ENCODE measurements at regions not wholly inside any gene's neighbourhood (a gene's known extent, or its start where the extent isn't known, plus 50 kb on each side); places are given as distances from the start of the nearest gene placed in this dataset.
"Not testable (repeated sequence)": the region's sequence is repeated elsewhere in the genome, so short reads cannot be mapped to it uniquely, and the experiment has no call there.

DNA sequence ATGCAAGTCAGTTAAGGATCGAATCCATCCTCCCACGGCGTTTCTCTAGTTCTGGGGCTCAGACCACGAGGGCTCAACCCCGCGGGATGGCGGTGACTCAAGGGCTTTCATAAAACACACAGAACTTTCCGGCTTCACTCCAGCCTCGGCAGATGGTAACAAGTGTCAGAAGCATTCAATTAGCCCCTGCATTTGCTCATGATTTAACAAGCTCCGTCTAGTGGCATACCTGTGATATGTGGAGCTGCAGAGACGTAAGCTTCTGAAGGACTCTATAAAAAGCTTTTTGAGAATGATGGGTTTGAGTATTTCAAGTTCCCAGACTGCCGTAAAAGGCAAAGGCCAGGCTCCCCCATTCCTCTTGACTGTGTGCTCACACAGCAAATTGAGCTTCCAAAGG is 91.3 kb upstream of the SEC14L1 start:
- CTCF ChIA-PET, result interaction anchor here (0.6 to 0.7 kb wide), 2 partner anchors 155 to 164 kb away, joined by 3 to 5 read pairs; no protein-coding TSS in a partner anchor
- ATAC-seq (no peak), DNase-seq (ENCODE audit: low spot score) (no peak)
- H3K36me3 Mint-ChIP-seq, result peaks cover 12% of the 10 kb centered on the region
- no peaks in the 10 kb centered on the region for H3K27me3 Mint-ChIP-seq (ENCODE audit: low read depth)
- POLR2A ChIA-PET, result no interaction called here
- H3K27ac Mint-ChIP-seq, result no peak overlapping the region
- H3K4me3 Mint-ChIP-seq, result no peak overlapping the region
- peaks cover 12% of the 10 kb centered on the region for H3K9me3 Mint-ChIP-seq
- H3K4me1 Mint-ChIP-seq, result 0 out of 2 replicates have a peak, but pooled peaks cover 2% of the 10 kb centered on the region
- TF ChIP-seq ZNF512 (CRISPR knock-in tag; IDR thresholded peaks at IDR 0.05; ENCODE audit: borderline replicate concordance), result no peak
- TF ChIP-seq, protein P1, sequence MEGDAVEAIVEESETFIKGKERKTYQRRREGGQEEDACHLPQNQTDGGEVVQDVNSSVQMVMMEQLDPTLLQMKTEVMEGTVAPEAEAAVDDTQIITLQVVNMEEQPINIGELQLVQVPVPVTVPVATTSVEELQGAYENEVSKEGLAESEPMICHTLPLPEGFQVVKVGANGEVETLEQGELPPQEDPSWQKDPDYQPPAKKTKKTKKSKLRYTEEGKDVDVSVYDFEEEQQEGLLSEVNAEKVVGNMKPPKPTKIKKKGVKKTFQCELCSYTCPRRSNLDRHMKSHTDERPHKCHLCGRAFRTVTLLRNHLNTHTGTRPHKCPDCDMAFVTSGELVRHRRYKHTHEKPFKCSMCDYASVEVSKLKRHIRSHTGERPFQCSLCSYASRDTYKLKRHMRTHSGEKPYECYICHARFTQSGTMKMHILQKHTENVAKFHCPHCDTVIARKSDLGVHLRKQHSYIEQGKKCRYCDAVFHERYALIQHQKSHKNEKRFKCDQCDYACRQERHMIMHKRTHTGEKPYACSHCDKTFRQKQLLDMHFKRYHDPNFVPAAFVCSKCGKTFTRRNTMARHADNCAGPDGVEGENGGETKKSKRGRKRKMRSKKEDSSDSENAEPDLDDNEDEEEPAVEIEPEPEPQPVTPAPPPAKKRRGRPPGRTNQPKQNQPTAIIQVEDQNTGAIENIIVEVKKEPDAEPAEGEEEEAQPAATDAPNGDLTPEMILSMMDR (IDR thresholded peaks at IDR 0.05), result no peak
- TF ChIP-seq ZNF423 (CRISPR knock-in tag; IDR thresholded peaks at IDR 0.05), result no peak
- TF ChIP-seq, protein P2, sequence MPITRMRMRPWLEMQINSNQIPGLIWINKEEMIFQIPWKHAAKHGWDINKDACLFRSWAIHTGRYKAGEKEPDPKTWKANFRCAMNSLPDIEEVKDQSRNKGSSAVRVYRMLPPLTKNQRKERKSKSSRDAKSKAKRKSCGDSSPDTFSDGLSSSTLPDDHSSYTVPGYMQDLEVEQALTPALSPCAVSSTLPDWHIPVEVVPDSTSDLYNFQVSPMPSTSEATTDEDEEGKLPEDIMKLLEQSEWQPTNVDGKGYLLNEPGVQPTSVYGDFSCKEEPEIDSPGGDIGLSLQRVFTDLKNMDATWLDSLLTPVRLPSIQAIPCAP (CRISPR knock-in tag; IDR thresholded peaks at IDR 0.05), result no peak
- TF ChIP-seq ZNF396 (CRISPR knock-in tag; IDR thresholded peaks at IDR 0.05; ENCODE audit: borderline replicate concordance), result no peak
- TF ChIP-seq NR1H2 (CRISPR knock-in tag; IDR thresholded peaks at IDR 0.05), result no peak
- TF ChIP-seq ZBTB21 (CRISPR knock-in tag; IDR thresholded peaks at IDR 0.05; ENCODE audit: borderline replicate concordance), result no peak
- no peak for TF ChIP-seq CREM (CRISPR knock-in tag; IDR thresholded peaks at IDR 0.05)
- no peak for TF ChIP-seq NR3C1 (CRISPR knock-in tag; conservative IDR thresholded peaks at IDR 0.05; ENCODE audit: low read depth)
- TF ChIP-seq HMGA2 (CRISPR knock-in tag; IDR thresholded peaks at IDR 0.05), result no peak
- no peak for TF ChIP-seq SMAD4 (CRISPR knock-in tag; IDR thresholded peaks at IDR 0.05)
- TF ChIP-seq TP53 (CRISPR knock-in tag; IDR thresholded peaks at IDR 0.05), result no peak
- no peak for TF ChIP-seq CBFB (CRISPR knock-in tag; IDR thresholded peaks at IDR 0.05; ENCODE audit: low read depth)
- TF ChIP-seq GTF2I (CRISPR knock-in tag; conservative IDR thresholded peaks at IDR 0.05), result no peak
- no peak for TF ChIP-seq NFYB (CRISPR knock-in tag; conservative IDR thresholded peaks at IDR 0.05; ENCODE audit: low read depth)
- TF ChIP-seq ATF6 (CRISPR knock-in tag; IDR thresholded peaks at IDR 0.05), result no peak
- TF ChIP-seq, protein P3, sequence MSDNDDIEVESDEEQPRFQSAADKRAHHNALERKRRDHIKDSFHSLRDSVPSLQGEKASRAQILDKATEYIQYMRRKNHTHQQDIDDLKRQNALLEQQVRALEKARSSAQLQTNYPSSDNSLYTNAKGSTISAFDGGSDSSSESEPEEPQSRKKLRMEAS (CRISPR knock-in tag; IDR thresholded peaks at IDR 0.05), result no peak

GRCh38 chr17:77050901-77051300 is 89.9 kb upstream of the SEC14L1 start:
- ATAC-seq; H3K4me3 Mint-ChIP-seq; POLR2A ChIA-PET; H3K27me3 Mint-ChIP-seq (ENCODE audit: low read depth); H3K36me3 Mint-ChIP-seq; H3K9me3 Mint-ChIP-seq; H3K27ac Mint-ChIP-seq; DNase-seq (ENCODE audit: low spot score); H3K4me1 Mint-ChIP-seq: not testable (repeated sequence)
- CTCF ChIA-PET, result interaction anchor here (0.6 to 1.8 kb wide), 5 partner anchors 10 to 183 kb away, joined by 3 to 6 read pairs (median 4); partner anchors contain the start of gene MGAT5B

GRCh38 chr17:77054936-77055335 is 85.8 kb upstream of the SEC14L1 start:
- Mint-ChIP-seq H3K4me1 (peaks cover 13% of the 10 kb centered on the region), H3K27ac (no peak overlapping the region), H3K27me3 (ENCODE audit: low read depth) (no peaks in the 10 kb centered on the region), H3K9me3 (no peaks in the 10 kb centered on the region), H3K4me3 (no peak overlapping the region), H3K36me3 (no peaks in the 10 kb centered on the region)
- ATAC-seq (peak; percentile 31), DNase-seq (ENCODE audit: low spot score) (no peak)
- TF ChIP-seq FOXP1 (CRISPR knock-in tag; IDR thresholded peaks at IDR 0.05; ENCODE audit: borderline replicate concordance), result no peak
- TF ChIP-seq NR1H2 (CRISPR knock-in tag; IDR thresholded peaks at IDR 0.05), result no peak
- TF ChIP-seq, protein P1 (IDR thresholded peaks at IDR 0.05), result no peak
- TF ChIP-seq EMX1 (CRISPR knock-in tag; IDR thresholded peaks at IDR 0.05), result no peak
- CTCF ChIA-PET, result interaction anchor here (0.5 to 2.3 kb wide), 10 partner anchors 9 to 256 kb away, joined by 3 to 27 read pairs (median 3); partner anchors contain the start of gene MGAT5B
- POLR2A ChIA-PET, result no interaction called here
